Kidney epithelial cell (primary cell): ENCODE measurements at regions not wholly inside any gene's neighbourhood (a gene's known extent, or its start where the extent isn't known, plus 50 kb on each side); places are given as distances from the start of the nearest gene placed in this dataset.

Source experiments
- DNase-seq: peaks from one replicate; pipeline ENCODE4 v3.0.0-alpha.2; 2010; ENCODE audit warnings: low read depth
- H3K27me3 ChIP-seq: 2 replicates; pipeline ENCODE4 v1.6.0; 2011; ENCODE audit warnings: low read length; ENCODE audit not compliant: control insufficient read depth, insufficient read depth
- H3K36me3 ChIP-seq: 2 replicates; pipeline ENCODE4 v1.5.1; 2011; ENCODE audit warnings: low read length; ENCODE audit not compliant: control insufficient read depth, insufficient read depth
- H3K4me3 ChIP-seq: 2 replicates; pipeline ENCODE4 v1.5.1; 2011; ENCODE audit warnings: low read depth, mild to moderate bottlenecking, control low read depth, low read length
- CTCF ChIP-seq: IDR thresholded peaks from 2 replicates; pipeline ENCODE4 v1.5.1; 2011; ENCODE audit warnings: mild to moderate bottlenecking, moderate library complexity, low read length, control low read depth, inconsistent platforms; ENCODE audit not compliant: insufficient read depth, poor library complexity, severe bottlenecking

- TF ChIP-seq CTCF = no peak
- H3K27me3 ChIP-seq = no peaks in the 10 kb centered on the region
- H3K4me3 ChIP-seq = no peak overlapping the region
- no peaks in the 10 kb centered on the region for H3K36me3 ChIP-seq
- no peak for DNase-seq
Observed at GRCh38 chr11:10926801-10927211, 69.0 kb upstream of the ZBED5 start.

GRCh38 chr11:10925149-10925926, 67.5 kb upstream of the ZBED5 start:
- H3K36me3 ChIP-seq = no peaks in the 10 kb centered on the region
- H3K4me3 ChIP-seq = no peak overlapping the region
- TF ChIP-seq CTCF = no peak
- DNase-seq = no peak
- no peaks in the 10 kb centered on the region for H3K27me3 ChIP-seq

GRCh38 chr11:10923882-10924281, 66.0 kb upstream of the ZBED5 start:
- DNase-seq = no peak
- no peak for TF ChIP-seq CTCF
- Histone ChIP-seq H3K4me3 (no peak overlapping the region), H3K27me3 (no peaks in the 10 kb centered on the region), H3K36me3 (no peaks in the 10 kb centered on the region)

GRCh38 chr11:10922892-10923291, 65.0 kb upstream of the ZBED5 start:
- no peak for TF ChIP-seq CTCF
- H3K27me3 ChIP-seq = no peaks in the 10 kb centered on the region
- H3K4me3 ChIP-seq = no peak overlapping the region
- H3K36me3 ChIP-seq = no peaks in the 10 kb centered on the region
- DNase-seq = no peak

- Histone ChIP-seq H3K36me3 (no peaks in the 10 kb centered on the region), H3K27me3 (no peaks in the 10 kb centered on the region), H3K4me3 (no peak overlapping the region)
- DNase-seq = no peak
- no peak for TF ChIP-seq CTCF
Observed at GRCh38 chr11:10920875-10921274, 63.0 kb upstream of the ZBED5 start.

- no peak for DNase-seq
- Histone ChIP-seq H3K4me3 (no peak overlapping the region), H3K27me3 (no peaks in the 10 kb centered on the region), H3K36me3 (no peaks in the 10 kb centered on the region)
- TF ChIP-seq CTCF = no peak
Observed at GRCh38 chr11:10920205-10920604, 62.4 kb upstream of the ZBED5 start.
